Ishikawa (cell line): ENCODE measurements at regions not wholly inside any gene's neighbourhood (a gene's known extent, or its start where the extent isn't known, plus 50 kb on each side); places are given as distances from the start of the nearest gene placed in this dataset.

Experiments
- CEBPB ChIP-seq: IDR thresholded peaks from 2 replicates; pipeline ENCODE4 v1.6.1; 2012
- CREB1 ChIP-seq: IDR thresholded peaks from 2 replicates; pipeline ENCODE4 v1.6.1; 2012; ENCODE audit warnings: low read depth
- EGR1 ChIP-seq: IDR thresholded peaks from 2 replicates; pipeline ENCODE4 v1.6.1; 2012
- EP300 ChIP-seq: IDR thresholded peaks from 2 replicates; pipeline ENCODE4 v1.6.1; 2012; ENCODE audit warnings: borderline replicate concordance
- FOXM1 ChIP-seq: IDR thresholded peaks from 2 replicates; pipeline ENCODE4 v1.6.1; 2012; ENCODE audit warnings: low read depth, borderline replicate concordance
- NFIC ChIP-seq: IDR thresholded peaks from 2 replicates; pipeline ENCODE4 v1.6.1; 2012
- RAD21 ChIP-seq: IDR thresholded peaks from 2 replicates; pipeline ENCODE4 v1.6.1; 2012; ENCODE audit warnings: low read depth
- REST ChIP-seq: IDR thresholded peaks from 2 replicates; pipeline ENCODE4 v1.6.1; 2012; ENCODE audit warnings: low read depth, mild to moderate bottlenecking
- TAF1 ChIP-seq: IDR thresholded peaks from 2 replicates; pipeline ENCODE4 v1.6.1; 2012; ENCODE audit warnings: low read depth, mild to moderate bottlenecking
- TCF12 ChIP-seq: IDR thresholded peaks from 2 replicates; pipeline ENCODE4 v1.6.1; 2012; ENCODE audit warnings: low read depth
- TEAD4 ChIP-seq: IDR thresholded peaks from 2 replicates; pipeline ENCODE4 v1.6.1; 2012
- YY1 ChIP-seq: IDR thresholded peaks from 2 replicates; pipeline ENCODE4 v1.6.1; 2012; ENCODE audit warnings: low read depth
- ZBTB7A ChIP-seq: IDR thresholded peaks from 2 replicates; pipeline ENCODE4 v1.6.1; 2012; ENCODE audit warnings: low read depth
- TF ChIP-seq, protein P1 (sequence below): IDR thresholded peaks from 2 replicates; pipeline ENCODE4 v1.6.1; 2012
- TF ChIP-seq, protein P2 (sequence below): IDR thresholded peaks from 2 replicates; pipeline ENCODE4 v1.6.1; 2012

- no peak for TF ChIP-seq CREB1
- no peak for TF ChIP-seq TEAD4
- TF ChIP-seq, protein P1, sequence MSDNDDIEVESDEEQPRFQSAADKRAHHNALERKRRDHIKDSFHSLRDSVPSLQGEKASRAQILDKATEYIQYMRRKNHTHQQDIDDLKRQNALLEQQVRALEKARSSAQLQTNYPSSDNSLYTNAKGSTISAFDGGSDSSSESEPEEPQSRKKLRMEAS, result no peak
- no peak for TF ChIP-seq TCF12
- TF ChIP-seq TAF1, result no peak
- no peak for TF ChIP-seq FOXM1
- no peak for TF ChIP-seq ZBTB7A
- TF ChIP-seq, protein P2, sequence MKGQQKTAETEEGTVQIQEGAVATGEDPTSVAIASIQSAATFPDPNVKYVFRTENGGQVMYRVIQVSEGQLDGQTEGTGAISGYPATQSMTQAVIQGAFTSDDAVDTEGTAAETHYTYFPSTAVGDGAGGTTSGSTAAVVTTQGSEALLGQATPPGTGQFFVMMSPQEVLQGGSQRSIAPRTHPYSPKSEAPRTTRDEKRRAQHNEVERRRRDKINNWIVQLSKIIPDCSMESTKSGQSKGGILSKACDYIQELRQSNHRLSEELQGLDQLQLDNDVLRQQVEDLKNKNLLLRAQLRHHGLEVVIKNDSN, result no peak
Observed at GRCh38 chr20:50367104-50367674, 143.0 kb upstream of the PTPN1 start.

DNA sequence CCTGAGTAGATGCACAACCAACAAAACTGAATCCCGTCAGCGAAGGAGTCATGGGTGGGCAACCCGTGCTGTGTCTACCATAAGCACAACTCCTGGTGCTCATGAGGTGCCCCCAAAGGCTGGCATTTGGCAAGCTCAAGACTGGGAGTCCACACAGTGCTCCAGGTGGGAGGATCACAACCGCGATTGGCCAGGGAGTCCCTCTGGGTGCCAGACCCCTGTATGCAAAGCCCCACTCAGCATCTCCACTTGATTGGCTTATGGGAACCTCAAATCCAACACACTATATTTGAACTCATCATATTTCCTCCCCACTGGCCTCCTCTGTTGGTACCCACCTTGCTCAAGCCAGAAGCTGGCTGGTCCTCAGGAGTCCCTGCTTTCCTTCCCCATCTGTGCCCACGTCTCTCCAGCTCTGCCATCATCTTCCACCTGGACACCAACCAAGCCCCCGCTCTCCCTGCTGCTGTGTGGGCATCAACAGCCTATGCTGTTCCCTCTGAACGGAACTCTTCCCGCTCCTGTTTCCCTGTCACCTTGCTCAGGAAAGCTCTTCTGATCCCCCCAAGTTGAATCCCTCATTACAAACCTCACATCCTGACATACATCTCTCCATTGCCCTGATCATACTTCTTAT is 142.3 kb upstream of the PTPN1 start:
- TF ChIP-seq TEAD4, result no peak
- TF ChIP-seq, protein P2, result no peak
- no peak for TF ChIP-seq REST
- no peak for TF ChIP-seq EP300
- TF ChIP-seq YY1, result no peak
- TF ChIP-seq TCF12, result no peak
- no peak for TF ChIP-seq CEBPB
- TF ChIP-seq RAD21, result no peak
- TF ChIP-seq CREB1, result no peak
- TF ChIP-seq ZBTB7A, result no peak
- no peak for TF ChIP-seq TAF1
- TF ChIP-seq, protein P1, result no peak
- no peak for TF ChIP-seq FOXM1
- TF ChIP-seq EGR1, result no peak
- TF ChIP-seq NFIC, result no peak

- TF ChIP-seq FOXM1, result no peak
- no peak for TF ChIP-seq REST
- TF ChIP-seq TCF12, result no peak
- TF ChIP-seq RAD21, result no peak
- TF ChIP-seq EP300, result no peak
- TF ChIP-seq TAF1, result no peak
- TF ChIP-seq, protein P1, result no peak
Observed at GRCh38 chr20:50368386-50368785, 141.8 kb upstream of the PTPN1 start.

DNA sequence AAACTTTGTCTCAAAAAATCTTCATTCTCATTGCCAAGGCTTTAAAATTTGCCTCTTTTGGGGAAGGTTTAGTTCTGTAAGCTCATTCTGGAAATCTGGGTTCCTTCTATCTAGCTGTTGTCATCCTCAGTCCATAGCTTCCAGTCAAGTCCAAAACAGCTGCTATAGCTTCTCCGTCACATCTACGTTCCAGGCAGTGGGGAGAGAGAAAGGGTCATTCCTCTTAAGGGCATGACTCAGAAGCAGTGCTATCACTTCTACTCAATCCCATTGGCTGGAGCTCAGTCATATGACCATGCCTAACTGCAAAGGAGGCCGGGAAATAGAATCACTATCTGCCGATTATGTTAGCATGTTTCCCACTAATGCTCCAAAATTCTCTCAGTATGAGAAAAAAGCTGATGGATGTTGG is 141.4 kb upstream of the PTPN1 start:
- TF ChIP-seq, protein P2, result peak; percentile 72
- no peak for TF ChIP-seq TEAD4

GRCh38 chr20:50369225-50370035 is 140.8 kb upstream of the PTPN1 start:
- TF ChIP-seq NFIC (peak; percentile 62), REST (no peak)
